MM.1S (cell line): ENCODE measurements at regions not wholly inside any gene's neighbourhood (a gene's known extent, or its start where the extent isn't known, plus 50 kb on each side); places are given as distances from the start of the nearest gene placed in this dataset.

Experiments used
- DNase-seq: peaks from one replicate; pipeline ENCODE4 v3.0.0-alpha.2; 2015
- H2AFZ ChIP-seq: fragments of 300-600 bp; sonication (generic); 2 replicates; pipeline ENCODE4 v1.6.0; 2016; ENCODE audit warnings: antibody characterized with exemption, low read length
- H3F3A ChIP-seq: fragments of 300-600 bp; sonication (generic); 2 replicates; pipeline ENCODE4 v1.6.1; 2016; ENCODE audit warnings: mild to moderate bottlenecking, antibody characterized with exemption, low read length, moderate library complexity, mixed read lengths; ENCODE audit not compliant: insufficient read depth
- H3K27ac ChIP-seq: fragments of 300-600 bp; sonication (generic); 2 replicates; pipeline ENCODE4 v1.5.1; 2016; ENCODE audit warnings: mild to moderate bottlenecking, low read length
- H3K27me3 ChIP-seq: fragments of 300-600 bp; sonication (generic); replicated peaks from 2 replicates; pipeline ENCODE4 v1.6.0; 2016; ENCODE audit warnings: low read length; ENCODE audit not compliant: insufficient read depth
- H3K36me3 ChIP-seq: fragments of 300-600 bp; sonication (generic); replicated peaks from 2 replicates; pipeline ENCODE4 v1.6.1; 2016; ENCODE audit warnings: mild to moderate bottlenecking, low read length, mixed read lengths; ENCODE audit not compliant: insufficient read depth
- H3K4me1 ChIP-seq: fragments of 300-600 bp; sonication (generic); 2 replicates; pipeline ENCODE4 v1.6.1; 2016; ENCODE audit warnings: low read length, mixed read lengths
- H3K4me2 ChIP-seq: fragments of 300-600 bp; sonication (generic); 2 replicates; pipeline ENCODE4 v1.6.0; 2016; ENCODE audit warnings: low read depth, low read length
- H3K4me3 ChIP-seq: fragments of 300-600 bp; sonication (generic); 2 replicates; pipeline ENCODE4 v1.5.1; 2016; ENCODE audit warnings: low read length, mixed read lengths
- H3K79me2 ChIP-seq: fragments of 300-600 bp; sonication (generic); 2 replicates; pipeline ENCODE4 v1.6.1; 2016; ENCODE audit warnings: mixed run types, low read length, mixed read lengths
- H3K9ac ChIP-seq: fragments of 300-600 bp; sonication (generic); 2 replicates; pipeline ENCODE4 v1.6.1; 2016; ENCODE audit warnings: low read length, mixed read lengths
- H3K9me2 ChIP-seq: fragments of 300-600 bp; sonication (generic); replicated peaks from 2 replicates; pipeline ENCODE4 v1.6.1; 2016; ENCODE audit warnings: mild to moderate bottlenecking, low read length, mixed read lengths; ENCODE audit not compliant: insufficient read depth
- H3K9me3 ChIP-seq: fragments of 300-600 bp; sonication (generic); replicated peaks from 2 replicates; pipeline ENCODE4 v1.6.1; 2016; ENCODE audit warnings: mild to moderate bottlenecking, low read length, mixed read lengths; ENCODE audit not compliant: insufficient read depth
- H4K20me1 ChIP-seq: fragments of 300-600 bp; sonication (generic); 2 replicates; pipeline ENCODE4 v1.6.1; 2016; ENCODE audit warnings: mild to moderate bottlenecking, low read length, moderate library complexity, mixed read lengths; ENCODE audit not compliant: insufficient read depth
- CTCF ChIP-seq: fragments of 300-600 bp; sonication (generic); IDR thresholded peaks from 2 replicates; pipeline ENCODE4 v1.5.1; 2016; ENCODE audit warnings: antibody characterized with exemption, low read length, mixed read lengths
- EZH2 ChIP-seq: fragments of 300-600 bp; sonication (generic); optimal IDR thresholded peaks from 2 replicates; pipeline ENCODE3; 2017; ENCODE audit warnings: low read depth, mild to moderate bottlenecking, antibody characterized with exemption, low read length, mixed read lengths
- EZH2phosphoT487 ChIP-seq: fragments of 300-600 bp; sonication (generic); IDR thresholded peaks from 2 replicates; pipeline ENCODE4 v1.6.1; 2018; ENCODE audit warnings: antibody characterized with exemption, low read length

GRCh38 chr5:98471458-98471857 is 302.0 kb upstream of the RGMB start:
- Histone ChIP-seq H2AFZ (no peak overlapping the region), H3F3A (no peaks in the 10 kb centered on the region)
- no peak for DNase-seq

GRCh38 chr5:98474216-98474615 is 299.2 kb upstream of the RGMB start:
- no peaks in the 10 kb centered on the region for H3K9me2 ChIP-seq
- H3K27ac ChIP-seq = no peak overlapping the region
- no peaks in the 10 kb centered on the region for H3K79me2 ChIP-seq
- H2AFZ ChIP-seq = no peak overlapping the region
- TF ChIP-seq EZH2phosphoT487 = no peak
- no peak for TF ChIP-seq EZH2
- no peak for TF ChIP-seq CTCF
- H3K4me2 ChIP-seq = no peak overlapping the region
- H3K9me3 ChIP-seq = no peaks in the 10 kb centered on the region
- H3K4me3 ChIP-seq = no peak overlapping the region
- no peak overlapping the region for H3K9ac ChIP-seq
- no peak for DNase-seq
- H4K20me1 ChIP-seq = no peaks in the 10 kb centered on the region
- no peaks in the 10 kb centered on the region for H3K27me3 ChIP-seq
- no peaks in the 10 kb centered on the region for H3K4me1 ChIP-seq
- H3K36me3 ChIP-seq = no peaks in the 10 kb centered on the region
- H3F3A ChIP-seq = no peaks in the 10 kb centered on the region

More at GRCh38 chr5:98471458-98471857, 302.0 kb upstream of the RGMB start:
- no peaks in the 10 kb centered on the region for H3K79me2 ChIP-seq
- no peaks in the 10 kb centered on the region for H3K9me3 ChIP-seq
- H3K4me1 ChIP-seq = no peaks in the 10 kb centered on the region
- H3K36me3 ChIP-seq = no peaks in the 10 kb centered on the region
- no peaks in the 10 kb centered on the region for H3K27me3 ChIP-seq
- no peak for TF ChIP-seq EZH2phosphoT487
- TF ChIP-seq EZH2 = no peak
- no peak for TF ChIP-seq CTCF
- no peak overlapping the region for H3K4me2 ChIP-seq
- H3K27ac ChIP-seq = no peak overlapping the region
- no peak overlapping the region for H3K4me3 ChIP-seq
- no peak overlapping the region for H3K9ac ChIP-seq
- H3K9me2 ChIP-seq = no peaks in the 10 kb centered on the region
- H4K20me1 ChIP-seq = no peaks in the 10 kb centered on the region

- no peak overlapping the region for H3K4me3 ChIP-seq
- H3F3A ChIP-seq = no peaks in the 10 kb centered on the region
- no peaks in the 10 kb centered on the region for H3K27me3 ChIP-seq
- no peak overlapping the region for H3K9ac ChIP-seq
- H3K36me3 ChIP-seq = no peaks in the 10 kb centered on the region
- H3K9me3 ChIP-seq = no peaks in the 10 kb centered on the region
- H3K27ac ChIP-seq = no peak overlapping the region
- H2AFZ ChIP-seq = no peak overlapping the region
- DNase-seq = no peak
- H3K79me2 ChIP-seq = no peaks in the 10 kb centered on the region
- TF ChIP-seq EZH2phosphoT487 (no peak), EZH2 (no peak), CTCF (no peak)
- no peaks in the 10 kb centered on the region for H3K4me1 ChIP-seq
- H4K20me1 ChIP-seq = no peaks in the 10 kb centered on the region
- no peak overlapping the region for H3K4me2 ChIP-seq
- no peaks in the 10 kb centered on the region for H3K9me2 ChIP-seq
These were observed 298.7 kb upstream of the RGMB start for GRCh38 chr5:98474782-98475181.
